ENCODE measurements at regions not wholly inside any gene's neighbourhood (a gene's known extent, or its start where the extent isn't known, plus 50 kb on each side); places are given as distances from the start of the nearest gene placed in this dataset.

GRCh38 chr17:14935139-14935841, 329.8 kb downstream of the PMP22 start:
- no peaks in the 10 kb centered on the region for H3K36me3 ChIP-seq
- no peaks in the 10 kb centered on the region for H3K9me3 ChIP-seq (ENCODE audit: low read depth)
- no peaks in the 10 kb centered on the region for H3K27me3 ChIP-seq
- DNase-seq (ENCODE audit: low read depth in 1 of 2, low spot score in 1 of 2), result no peak
- H3K4me3 ChIP-seq, result no peak overlapping the region
- no peak for TF ChIP-seq CTCF (IDR thresholded peaks at IDR 0.05; ENCODE audit: low read depth, low read length)
- H3K4me1 ChIP-seq (ENCODE audit: low read depth), result no peaks in the 10 kb centered on the region
- no peak overlapping the region for H3K27ac ChIP-seq

- no peak overlapping the region for H3K27ac ChIP-seq
Observed at GRCh38 chr17:14933676-14934075, 331.4 kb downstream of the PMP22 start.

GRCh38 chr17:14926526-14927122, 338.5 kb downstream of the PMP22 start:
- H3K36me3 ChIP-seq, result no peaks in the 10 kb centered on the region
- peak; percentile 85 to 88 for DNase-seq (ENCODE audit: low read depth in 1 of 2, low spot score in 1 of 2)
- no peaks in the 10 kb centered on the region for H3K4me1 ChIP-seq (ENCODE audit: low read depth)
- peak; percentile 71 for TF ChIP-seq CTCF (IDR thresholded peaks at IDR 0.05; ENCODE audit: low read depth, low read length)
- H3K27me3 ChIP-seq, result no peaks in the 10 kb centered on the region
- no peak overlapping the region for H3K27ac ChIP-seq
- no peak overlapping the region for H3K4me3 ChIP-seq
- no peaks in the 10 kb centered on the region for H3K9me3 ChIP-seq (ENCODE audit: low read depth)

More at GRCh38 chr17:14933676-14934075, 331.4 kb downstream of the PMP22 start:
- no peaks in the 10 kb centered on the region for H3K27me3 ChIP-seq
- no peak for TF ChIP-seq CTCF (IDR thresholded peaks at IDR 0.05; ENCODE audit: low read depth, low read length)
- no peaks in the 10 kb centered on the region for H3K4me1 ChIP-seq (ENCODE audit: low read depth)
- DNase-seq (ENCODE audit: low read depth in 1 of 2, low spot score in 1 of 2), result no peak
- no peaks in the 10 kb centered on the region for H3K36me3 ChIP-seq
- no peaks in the 10 kb centered on the region for H3K9me3 ChIP-seq (ENCODE audit: low read depth)
- no peak overlapping the region for H3K4me3 ChIP-seq

- H3K4me1 ChIP-seq (ENCODE audit: low read depth), result no peaks in the 10 kb centered on the region
- no peaks in the 10 kb centered on the region for H3K27me3 ChIP-seq
- H3K9me3 ChIP-seq (ENCODE audit: low read depth), result no peaks in the 10 kb centered on the region
- H3K4me3 ChIP-seq, result no peak overlapping the region
- DNase-seq (ENCODE audit: low read depth in 1 of 2, low spot score in 1 of 2), result no peak
- H3K27ac ChIP-seq, result no peak overlapping the region
- no peaks in the 10 kb centered on the region for H3K36me3 ChIP-seq
- no peak for TF ChIP-seq CTCF (IDR thresholded peaks at IDR 0.05; ENCODE audit: low read depth, low read length)
Observed at GRCh38 chr17:14926073-14926472, 339.1 kb downstream of the PMP22 start.

- H3K4me1 ChIP-seq (ENCODE audit: low read depth), result no peaks in the 10 kb centered on the region
- no peaks in the 10 kb centered on the region for H3K36me3 ChIP-seq
- H3K9me3 ChIP-seq (ENCODE audit: low read depth), result no peaks in the 10 kb centered on the region
- DNase-seq (ENCODE audit: low read depth in 1 of 2, low spot score in 1 of 2), result no peak
- no peaks in the 10 kb centered on the region for H3K27me3 ChIP-seq
- TF ChIP-seq CTCF (IDR thresholded peaks at IDR 0.05; ENCODE audit: low read depth, low read length), result no peak
- no peak overlapping the region for H3K4me3 ChIP-seq
- no peak overlapping the region for H3K27ac ChIP-seq
Observed at GRCh38 chr17:14925498-14925897, 339.6 kb downstream of the PMP22 start.

Data from cardiac muscle cell (in vitro differentiated cells and primary cell).